ENCODE measurements at regions not wholly inside any gene's neighbourhood (a gene's known extent, or its start where the extent isn't known, plus 50 kb on each side); places are given as distances from the start of the nearest gene placed in this dataset.

- no peak for TF ChIP-seq JUND (IDR thresholded peaks at IDR 0.05; ENCODE audit: low read depth)
- DNase-seq (ENCODE audit: low read depth in 1 of 2, low spot score in 1 of 2) = no peak
- in situ Hi-C loops (cut with HindIII; ENCODE audit: low pct_unique_long_range_greater_than_20kb, low sequenced_read_pairs) = no loop called here
Observed at GRCh38 chr5:133830281-133830680, 138.1 kb downstream of the C5orf15 start.

GRCh38 chr5:133829786-133830185, 138.6 kb downstream of the C5orf15 start:
- TF ChIP-seq JUND (IDR thresholded peaks at IDR 0.05; ENCODE audit: low read depth) = no peak
- in situ Hi-C loops (cut with HindIII; ENCODE audit: low pct_unique_long_range_greater_than_20kb, low sequenced_read_pairs) = no loop called here
- DNase-seq (ENCODE audit: low read depth in 1 of 2, low spot score in 1 of 2) = no peak

- no peak for DNase-seq (ENCODE audit: low read depth in 1 of 2, low spot score in 1 of 2)
- in situ Hi-C loops (cut with HindIII; ENCODE audit: low pct_unique_long_range_greater_than_20kb, low sequenced_read_pairs) = no loop called here
Observed at GRCh38 chr5:133828722-133829121, 139.7 kb downstream of the C5orf15 start.

GRCh38 chr5:133827830-133828229, 140.6 kb downstream of the C5orf15 start:
- no peak for DNase-seq (ENCODE audit: low read depth in 1 of 2, low spot score in 1 of 2)
- no peak for TF ChIP-seq JUND (IDR thresholded peaks at IDR 0.05; ENCODE audit: low read depth)
- in situ Hi-C loops (cut with HindIII; ENCODE audit: low pct_unique_long_range_greater_than_20kb, low sequenced_read_pairs) = no loop called here

More at GRCh38 chr5:133828722-133829121, 139.7 kb downstream of the C5orf15 start:
- no peak for TF ChIP-seq JUND (IDR thresholded peaks at IDR 0.05; ENCODE audit: low read depth)

- in situ Hi-C loops (cut with HindIII; ENCODE audit: low pct_unique_long_range_greater_than_20kb, low sequenced_read_pairs) = no loop called here
- no peak for TF ChIP-seq JUND (IDR thresholded peaks at IDR 0.05; ENCODE audit: low read depth)
Observed at GRCh38 chr5:133827011-133827410, 141.4 kb downstream of the C5orf15 start.

GRCh38 chr5:133825631-133826289, 142.7 kb downstream of the C5orf15 start:
- no peak for DNase-seq (ENCODE audit: low read depth in 1 of 2, low spot score in 1 of 2)
- TF ChIP-seq JUND (IDR thresholded peaks at IDR 0.05; ENCODE audit: low read depth) = no peak
- in situ Hi-C loops (cut with HindIII; ENCODE audit: low pct_unique_long_range_greater_than_20kb, low sequenced_read_pairs) = no loop called here

More at GRCh38 chr5:133827011-133827410, 141.4 kb downstream of the C5orf15 start:
- DNase-seq (ENCODE audit: low read depth in 1 of 2, low spot score in 1 of 2) = no peak

GRCh38 chr5:133824661-133825254, 143.7 kb downstream of the C5orf15 start:
- DNase-seq (ENCODE audit: low read depth in 1 of 2, low spot score in 1 of 2) = no peak
- no peak for TF ChIP-seq JUND (IDR thresholded peaks at IDR 0.05; ENCODE audit: low read depth)
- in situ Hi-C loops (cut with HindIII; ENCODE audit: low pct_unique_long_range_greater_than_20kb, low sequenced_read_pairs) = no loop called here

- in situ Hi-C loops (cut with HindIII; ENCODE audit: low pct_unique_long_range_greater_than_20kb, low sequenced_read_pairs) = no loop called here
- DNase-seq (ENCODE audit: low read depth in 1 of 2, low spot score in 1 of 2) = no peak
- no peak for TF ChIP-seq JUND (IDR thresholded peaks at IDR 0.05; ENCODE audit: low read depth)
Observed at GRCh38 chr5:133821889-133822288, 146.5 kb downstream of the C5orf15 start.

GRCh38 chr5:133821311-133821741, 147.1 kb downstream of the C5orf15 start:
- in situ Hi-C loops (cut with HindIII; ENCODE audit: low pct_unique_long_range_greater_than_20kb, low sequenced_read_pairs) = no loop called here
- no peak for TF ChIP-seq JUND (IDR thresholded peaks at IDR 0.05; ENCODE audit: low read depth)
- no peak for DNase-seq (ENCODE audit: low read depth in 1 of 2, low spot score in 1 of 2)

GRCh38 chr5:133820507-133820906, 147.9 kb downstream of the C5orf15 start:
- TF ChIP-seq JUND (IDR thresholded peaks at IDR 0.05; ENCODE audit: low read depth) = no peak
- peak in 1 of 2 experiments; percentile 16 for DNase-seq (ENCODE audit: low read depth in 1 of 2, low spot score in 1 of 2)
- in situ Hi-C loops (cut with HindIII; ENCODE audit: low pct_unique_long_range_greater_than_20kb, low sequenced_read_pairs) = no loop called here

- no peak for DNase-seq (ENCODE audit: low read depth in 1 of 2, low spot score in 1 of 2)
- in situ Hi-C loops (cut with HindIII; ENCODE audit: low pct_unique_long_range_greater_than_20kb, low sequenced_read_pairs) = no loop called here
- TF ChIP-seq JUND (IDR thresholded peaks at IDR 0.05; ENCODE audit: low read depth) = no peak
Observed at GRCh38 chr5:133819977-133820471, 148.4 kb downstream of the C5orf15 start.

GRCh38 chr5:133818869-133819600, 149.4 kb downstream of the C5orf15 start:
- TF ChIP-seq JUND (IDR thresholded peaks at IDR 0.05; ENCODE audit: low read depth) = no peak
- DNase-seq (ENCODE audit: low read depth in 1 of 2, low spot score in 1 of 2) = no peak
- in situ Hi-C loops (cut with HindIII; ENCODE audit: low pct_unique_long_range_greater_than_20kb, low sequenced_read_pairs) = no loop called here

- no peak for DNase-seq (ENCODE audit: low read depth in 1 of 2, low spot score in 1 of 2)
- no peak for TF ChIP-seq JUND (IDR thresholded peaks at IDR 0.05; ENCODE audit: low read depth)
- in situ Hi-C loops (cut with HindIII; ENCODE audit: low pct_unique_long_range_greater_than_20kb, low sequenced_read_pairs) = no loop called here
Observed at GRCh38 chr5:133818031-133818431, 150.4 kb downstream of the C5orf15 start.
